HG02938 (cell line): ENCODE measurements at regions not wholly inside any gene's neighbourhood (a gene's known extent, or its start where the extent isn't known, plus 50 kb on each side); places are given as distances from the start of the nearest gene placed in this dataset.
A peak's percentile ranks its signal among the peaks of the same experiment; 100 is the strongest.
"Not testable (repeated sequence)": the region's sequence is repeated elsewhere in the genome, so short reads cannot be mapped to it uniquely, and the experiment has no call there.

Experiments
- ATAC-seq: cut with Tn5 transposase; IDR thresholded peaks from one replicate; pipeline ENCODE4 v1.9.1; 2021; ENCODE audit warnings: mild to moderate bottlenecking, moderate library complexity; ENCODE audit not compliant: unreplicated experiment

GRCh38 chr6:127406722-127407121 is 52.5 kb downstream of the KIAA0408 start:
- ATAC-seq: not testable (repeated sequence)

- ATAC-seq: no peak
Measured at GRCh38 chr6:127406122-127406521, 53.1 kb downstream of the KIAA0408 start.

- no peak for ATAC-seq
Measured at GRCh38 chr6:127404594-127405178, 54.5 kb downstream of the KIAA0408 start.

- ATAC-seq: peak; percentile 78
Measured at GRCh38 chr6:127404133-127404532, 55.1 kb downstream of the KIAA0408 start.

GRCh38 chr6:127403636-127404035 is 55.6 kb downstream of the KIAA0408 start:
- peak; percentile 84 for ATAC-seq

- no peak for ATAC-seq
Measured at GRCh38 chr6:127402890-127403617, 56.1 kb downstream of the KIAA0408 start.

GRCh38 chr6:127397729-127398630 is 54.6 kb upstream of the ECHDC1 start:
- ATAC-seq: no peak

GRCh38 chr6:127397171-127397597 is 53.8 kb upstream of the ECHDC1 start:
- ATAC-seq: not testable (repeated sequence)
